OCI-LY7 (cell line): ENCODE measurements at regions not wholly inside any gene's neighbourhood (a gene's known extent, or its start where the extent isn't known, plus 50 kb on each side); places are given as distances from the start of the nearest gene placed in this dataset.

Source experiments
- BruUV-seq: library from RNA; stranded (reverse); fragments of 400-500 nt; replicated peaks from 2 replicates; lab custom pipeline; 2021; lab: Mats Ljungman, UMichigan
- CTCF ChIA-PET: fragments of 300-600 bp; sonication (Branson Sonifier 250); formaldehyde crosslinking; loops from one replicate; lab custom pipeline; 2022; ENCODE audit warnings: antibody characterized with exemption; ENCODE audit not compliant: unreplicated experiment; lab: Charles Lee
- POLR2A ChIA-PET: fragments of 300-600 bp; sonication (Branson Sonifier 250); formaldehyde crosslinking; loops from one replicate; lab custom pipeline; 2022; ENCODE audit warnings: antibody characterized with exemption; lab: Charles Lee
- DNase-seq: peaks from one replicate; pipeline ENCODE4 v3.0.0-alpha.2; 2015; ENCODE audit warnings: low spot score
- H2AFZ ChIP-seq: fragments of 200-600 bp; sonication (generic), shearing (Covaris generic); 2 replicates; pipeline ENCODE4 v1.6.1; 2014; ENCODE audit warnings: mild to moderate bottlenecking, antibody characterized with exemption, low read length, moderate library complexity
- H3K27ac ChIP-seq: fragments of 200-600 bp; sonication (generic); 2 replicates; pipeline ENCODE4 v1.5.1; 2014; ENCODE audit warnings: mixed run types, low read depth, mild to moderate bottlenecking, moderate library complexity, low read length, inconsistent platforms; ENCODE audit not compliant: poor library complexity, severe bottlenecking
- H3K36me3 ChIP-seq: fragments of 200-600 bp; sonication (generic); 2 replicates; pipeline ENCODE4 v1.6.1; 2014; ENCODE audit warnings: mild to moderate bottlenecking, antibody characterized with exemption, low read length, moderate library complexity, mixed read lengths; ENCODE audit not compliant: insufficient read depth
- H3K4me1 ChIP-seq: fragments of 200-600 bp; sonication (generic); 2 replicates; pipeline ENCODE4 v1.5.1; 2014; ENCODE audit warnings: mild to moderate bottlenecking, low read length; ENCODE audit not compliant: insufficient read depth, poor library complexity, severe bottlenecking
- H3K4me2 ChIP-seq: fragments of 200-600 bp; sonication (generic); 2 replicates; pipeline ENCODE4 v1.6.1; 2014; ENCODE audit warnings: mild to moderate bottlenecking, low read length
- H3K4me3 ChIP-seq: fragments of 200-600 bp; sonication (generic); 2 replicates; pipeline ENCODE4 v1.5.1; 2014; ENCODE audit warnings: mild to moderate bottlenecking, low read depth, low read length; ENCODE audit not compliant: poor library complexity, severe bottlenecking
- H3K79me2 ChIP-seq: fragments of 200-600 bp; sonication (generic); 2 replicates; pipeline ENCODE4 v1.6.1; 2016; ENCODE audit warnings: low read depth, mild to moderate bottlenecking, low read length, moderate library complexity, mixed read lengths; ENCODE audit not compliant: insufficient read depth
- H3K9me2 ChIP-seq: fragments of 200-600 bp; sonication (generic); 2 replicates; pipeline ENCODE4 v1.6.1; 2016; ENCODE audit warnings: mild to moderate bottlenecking, low read length, mixed read lengths; ENCODE audit not compliant: insufficient read depth
- H3K9me3 ChIP-seq: fragments of 200-600 bp; sonication (generic); 2 replicates; pipeline ENCODE4 v1.6.1; 2014; ENCODE audit warnings: mild to moderate bottlenecking, mixed run types, low read length, mixed read lengths
- H4K20me1 ChIP-seq: fragments of 200-600 bp; sonication (generic); 2 replicates; pipeline ENCODE4 v1.6.1; 2014; ENCODE audit warnings: mild to moderate bottlenecking, antibody characterized with exemption, low read length, moderate library complexity, mixed read lengths; ENCODE audit not compliant: insufficient read depth
- CTCF ChIP-seq: fragments of 200-600 bp; sonication (generic); conservative IDR thresholded peaks from 2 replicates; pipeline ENCODE4 v1.5.1; 2014; ENCODE audit warnings: mild to moderate bottlenecking, antibody characterized with exemption, low read length, moderate library complexity, mixed read lengths
- EZH2phosphoT487 ChIP-seq: fragments of 200-600 bp; sonication (generic); IDR thresholded peaks from 2 replicates; pipeline ENCODE4 v1.6.1; 2018; ENCODE audit warnings: low read depth, borderline replicate concordance, mild to moderate bottlenecking, mixed run types, antibody characterized with exemption, low read length, moderate library complexity, mixed read lengths
- intact Hi-C: fragments of 100-400 bp; cut with micrococcal nuclease; formaldehyde crosslinking; loops from one replicate; pipeline ENCODE4 v1.10.0; 2022; ENCODE audit not compliant: unreplicated experiment

DNA sequence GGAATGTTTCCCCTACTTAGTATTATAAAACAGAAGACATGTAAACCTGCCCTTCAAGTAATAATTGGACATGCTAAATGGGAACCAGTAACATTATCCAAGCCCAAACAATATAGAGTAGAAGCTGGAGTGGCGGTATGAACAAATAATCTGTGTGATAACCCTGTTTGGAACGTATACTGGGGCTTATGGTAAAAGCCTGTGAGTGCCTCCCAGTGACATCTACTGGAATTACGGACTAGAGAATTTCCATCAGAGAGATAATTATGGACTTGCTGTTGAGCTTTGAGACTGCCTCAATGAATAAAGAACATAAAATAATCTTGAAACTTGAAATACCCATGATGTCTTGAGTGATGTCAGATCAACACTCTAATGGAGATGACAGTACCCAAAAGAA is 406.3 kb upstream of the GRIA3 start:
- intact Hi-C loops = no loop called here
- Histone ChIP-seq H3K9me2 (no peaks in the 10 kb centered on the region), H3K4me3 (no peak overlapping the region), H3K36me3 (no peaks in the 10 kb centered on the region), H3K27ac (no peak overlapping the region), H4K20me1 (no peaks in the 10 kb centered on the region), H3K9me3 (no peaks in the 10 kb centered on the region), H3K4me1 (no peaks in the 10 kb centered on the region), H3K79me2 (no peaks in the 10 kb centered on the region), H2AFZ (no peak overlapping the region), H3K4me2 (no peak overlapping the region)
- BruUV-seq = no TSS peak
- TF ChIP-seq EZH2phosphoT487 = no peak
- no peak for TF ChIP-seq CTCF
- POLR2A ChIA-PET = no interaction called here
- DNase-seq = no peak
- CTCF ChIA-PET = no interaction called here

DNA sequence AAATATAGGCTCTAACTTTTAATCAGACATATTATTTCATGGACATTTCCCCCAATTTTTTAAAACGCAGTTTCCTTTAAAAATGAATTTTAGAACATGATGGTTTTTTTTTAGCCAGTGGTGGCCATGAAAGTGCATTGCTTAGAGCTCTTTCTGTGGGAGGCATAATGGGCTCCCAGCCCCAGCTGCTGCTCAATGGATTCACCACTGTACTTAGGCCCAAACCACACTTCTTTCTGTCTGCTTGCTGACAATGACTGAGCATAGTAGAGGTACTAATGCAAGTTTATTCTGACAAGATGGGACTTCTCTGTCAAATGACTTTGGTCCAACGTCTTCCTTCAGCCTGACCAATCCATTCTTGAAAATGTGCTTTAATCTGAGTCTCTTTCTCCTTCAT is 400.2 kb upstream of the GRIA3 start:
- no TSS peak for BruUV-seq
- H4K20me1 ChIP-seq = no peaks in the 10 kb centered on the region
- intact Hi-C loops = loop anchor here (10.0 kb wide), 1 partner anchor 319 kb away; no protein-coding TSS in a partner anchor
- no peaks in the 10 kb centered on the region for H3K79me2 ChIP-seq
- no peak overlapping the region for H3K27ac ChIP-seq
- no peak for DNase-seq
- CTCF ChIA-PET = no interaction called here
- no peak overlapping the region for H3K4me3 ChIP-seq
- H3K36me3 ChIP-seq = no peaks in the 10 kb centered on the region
- POLR2A ChIA-PET = interaction anchor here (0.6 kb wide), 1 partner anchor 10 kb away, joined by 3 read pairs; no protein-coding TSS in a partner anchor
- H3K9me3 ChIP-seq = no peaks in the 10 kb centered on the region
- TF ChIP-seq CTCF (no peak), EZH2phosphoT487 (no peak)
- H3K9me2 ChIP-seq = no peaks in the 10 kb centered on the region
- H3K4me2 ChIP-seq = no peak overlapping the region
- no peak overlapping the region for H2AFZ ChIP-seq
- H3K4me1 ChIP-seq = no peaks in the 10 kb centered on the region

- Histone ChIP-seq H3K4me1 (no peaks in the 10 kb centered on the region), H3K4me2 (no peak overlapping the region), H2AFZ (no peak overlapping the region), H3K4me3 (no peak overlapping the region), H3K79me2 (no peaks in the 10 kb centered on the region), H3K9me3 (no peaks in the 10 kb centered on the region), H3K9me2 (no peaks in the 10 kb centered on the region), H3K36me3 (no peaks in the 10 kb centered on the region), H3K27ac (no peak overlapping the region), H4K20me1 (no peaks in the 10 kb centered on the region)
- ChIA-PET CTCF (no interaction called here), POLR2A (no interaction called here)
- intact Hi-C loops = loop anchor here (10.0 kb wide), 1 partner anchor 322 kb away; no protein-coding TSS in a partner anchor
- BruUV-seq = no TSS peak
- no peak for DNase-seq
- TF ChIP-seq CTCF (no peak), EZH2phosphoT487 (no peak)
These were observed 396.8 kb upstream of the GRIA3 start for GRCh38 chrX:122787231-122787630.
